Esophagus squamous epithelium (tissue), 4 donors: ENCODE measurements at regions not wholly inside any gene's neighbourhood (a gene's known extent, or its start where the extent isn't known, plus 50 kb on each side); places are given as distances from the start of the nearest gene placed in this dataset.

Experiments
- POLR2A ChIP-seq, 4 donors: fragments of 450-650 bp; IDR thresholded peaks; one replicate each; pipeline ENCODE4 v1.6.1; 2017; ENCODE audit warnings: antibody characterized with exemption in 4 of 4, mild to moderate bottlenecking in 4 of 4, moderate library complexity in 3 of 4
- TF ChIP-seq, protein P1 (sequence below), 6 experiments: fragments of 450-650 bp in 4 of 6; fragments of 200-600 bp in 2 of 6; sonication (generic) in 2 of 6; IDR thresholded peaks; one replicate each; pipeline ENCODE4 v1.5.1; 2016 to 2019; ENCODE audit warnings: antibody characterized with exemption in 6 of 6, mild to moderate bottlenecking in 4 of 6, moderate library complexity in 4 of 6

DNA sequence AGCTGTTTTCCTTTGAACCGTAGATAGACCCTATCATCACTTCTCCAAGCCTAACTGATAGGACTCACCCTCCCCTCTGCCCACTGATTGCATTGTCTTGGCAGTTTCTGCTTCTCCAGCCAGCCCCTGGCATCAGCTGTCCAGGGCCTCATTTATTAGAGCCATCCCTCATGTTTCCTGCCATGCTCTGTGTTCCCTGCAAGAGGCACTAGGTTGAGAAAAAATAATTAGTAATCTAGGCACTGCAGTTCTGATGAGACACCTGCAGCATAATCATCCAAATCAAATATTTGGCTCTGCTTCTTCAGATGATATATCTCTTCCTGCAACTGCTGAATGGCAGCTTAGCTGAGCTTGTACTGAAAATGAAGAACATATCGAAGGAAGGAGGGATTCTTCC is 303.0 kb upstream of the TLE4 start:
- TF ChIP-seq, protein P1, sequence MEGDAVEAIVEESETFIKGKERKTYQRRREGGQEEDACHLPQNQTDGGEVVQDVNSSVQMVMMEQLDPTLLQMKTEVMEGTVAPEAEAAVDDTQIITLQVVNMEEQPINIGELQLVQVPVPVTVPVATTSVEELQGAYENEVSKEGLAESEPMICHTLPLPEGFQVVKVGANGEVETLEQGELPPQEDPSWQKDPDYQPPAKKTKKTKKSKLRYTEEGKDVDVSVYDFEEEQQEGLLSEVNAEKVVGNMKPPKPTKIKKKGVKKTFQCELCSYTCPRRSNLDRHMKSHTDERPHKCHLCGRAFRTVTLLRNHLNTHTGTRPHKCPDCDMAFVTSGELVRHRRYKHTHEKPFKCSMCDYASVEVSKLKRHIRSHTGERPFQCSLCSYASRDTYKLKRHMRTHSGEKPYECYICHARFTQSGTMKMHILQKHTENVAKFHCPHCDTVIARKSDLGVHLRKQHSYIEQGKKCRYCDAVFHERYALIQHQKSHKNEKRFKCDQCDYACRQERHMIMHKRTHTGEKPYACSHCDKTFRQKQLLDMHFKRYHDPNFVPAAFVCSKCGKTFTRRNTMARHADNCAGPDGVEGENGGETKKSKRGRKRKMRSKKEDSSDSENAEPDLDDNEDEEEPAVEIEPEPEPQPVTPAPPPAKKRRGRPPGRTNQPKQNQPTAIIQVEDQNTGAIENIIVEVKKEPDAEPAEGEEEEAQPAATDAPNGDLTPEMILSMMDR (IDR thresholded peaks at IDR 0.05): no peak
- no peak for TF ChIP-seq POLR2A (IDR thresholded peaks at IDR 0.05)
